ENCODE measurements at regions not wholly inside any gene's neighbourhood (a gene's known extent, or its start where the extent isn't known, plus 50 kb on each side); places are given as distances from the start of the nearest gene placed in this dataset.

DNA sequence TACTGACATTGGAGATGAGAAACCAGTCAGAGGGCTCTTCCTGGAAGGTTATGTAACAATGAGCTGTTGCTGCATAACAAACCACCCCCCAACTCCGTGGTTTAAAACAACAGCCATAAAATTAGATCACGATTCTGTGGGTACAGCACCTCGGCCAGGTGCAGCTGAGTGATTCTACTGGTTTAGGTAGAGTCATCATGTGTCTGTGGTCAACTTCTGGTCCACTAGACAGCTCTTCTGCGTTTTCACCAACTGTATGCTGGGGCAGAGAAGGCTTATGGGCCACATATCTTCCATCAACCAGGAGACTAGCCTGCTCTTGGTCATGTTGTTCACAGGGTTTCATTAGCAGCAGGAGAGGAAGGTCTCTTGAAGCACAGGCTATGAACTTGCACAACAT is 585.5 kb downstream of the KCTD12 start:
- TF ChIP-seq, protein P1, sequence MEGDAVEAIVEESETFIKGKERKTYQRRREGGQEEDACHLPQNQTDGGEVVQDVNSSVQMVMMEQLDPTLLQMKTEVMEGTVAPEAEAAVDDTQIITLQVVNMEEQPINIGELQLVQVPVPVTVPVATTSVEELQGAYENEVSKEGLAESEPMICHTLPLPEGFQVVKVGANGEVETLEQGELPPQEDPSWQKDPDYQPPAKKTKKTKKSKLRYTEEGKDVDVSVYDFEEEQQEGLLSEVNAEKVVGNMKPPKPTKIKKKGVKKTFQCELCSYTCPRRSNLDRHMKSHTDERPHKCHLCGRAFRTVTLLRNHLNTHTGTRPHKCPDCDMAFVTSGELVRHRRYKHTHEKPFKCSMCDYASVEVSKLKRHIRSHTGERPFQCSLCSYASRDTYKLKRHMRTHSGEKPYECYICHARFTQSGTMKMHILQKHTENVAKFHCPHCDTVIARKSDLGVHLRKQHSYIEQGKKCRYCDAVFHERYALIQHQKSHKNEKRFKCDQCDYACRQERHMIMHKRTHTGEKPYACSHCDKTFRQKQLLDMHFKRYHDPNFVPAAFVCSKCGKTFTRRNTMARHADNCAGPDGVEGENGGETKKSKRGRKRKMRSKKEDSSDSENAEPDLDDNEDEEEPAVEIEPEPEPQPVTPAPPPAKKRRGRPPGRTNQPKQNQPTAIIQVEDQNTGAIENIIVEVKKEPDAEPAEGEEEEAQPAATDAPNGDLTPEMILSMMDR (IDR thresholded peaks at IDR 0.05) = no peak
- TF ChIP-seq SIN3A (IDR thresholded peaks at IDR 0.05; ENCODE audit: borderline replicate concordance, insufficient read depth, low read depth, low read length) = no peak

Measured in Panc1 (cell line).